GM13976 (cell line): ENCODE measurements at regions not wholly inside any gene's neighbourhood (a gene's known extent, or its start where the extent isn't known, plus 50 kb on each side); places are given as distances from the start of the nearest gene placed in this dataset.

ENCODE experiments used
- DNase-seq: peaks from one replicate; pipeline ENCODE4 v3.0.0; 2012; ENCODE audit warnings: low spot score
- in situ Hi-C: fragments of 300-500 bp; cut with MboI; formaldehyde crosslinking; loops from one replicate; pipeline ENCODE4 v1.12.0; 2022; ENCODE audit warnings: low sequenced_read_pairs, mixed read lengths, inconsistent platforms; ENCODE audit not compliant: unreplicated experiment
- TF ChIP-seq, protein P1 (sequence below): IDR thresholded peaks from 2 replicates; pipeline ENCODE4 v1.5.1; 2012; ENCODE audit warnings: borderline replicate concordance, mild to moderate bottlenecking; ENCODE audit not compliant: insufficient read depth; ENCODE audit errors: extremely low read depth, missing control alignments, control extremely low read depth

DNA sequence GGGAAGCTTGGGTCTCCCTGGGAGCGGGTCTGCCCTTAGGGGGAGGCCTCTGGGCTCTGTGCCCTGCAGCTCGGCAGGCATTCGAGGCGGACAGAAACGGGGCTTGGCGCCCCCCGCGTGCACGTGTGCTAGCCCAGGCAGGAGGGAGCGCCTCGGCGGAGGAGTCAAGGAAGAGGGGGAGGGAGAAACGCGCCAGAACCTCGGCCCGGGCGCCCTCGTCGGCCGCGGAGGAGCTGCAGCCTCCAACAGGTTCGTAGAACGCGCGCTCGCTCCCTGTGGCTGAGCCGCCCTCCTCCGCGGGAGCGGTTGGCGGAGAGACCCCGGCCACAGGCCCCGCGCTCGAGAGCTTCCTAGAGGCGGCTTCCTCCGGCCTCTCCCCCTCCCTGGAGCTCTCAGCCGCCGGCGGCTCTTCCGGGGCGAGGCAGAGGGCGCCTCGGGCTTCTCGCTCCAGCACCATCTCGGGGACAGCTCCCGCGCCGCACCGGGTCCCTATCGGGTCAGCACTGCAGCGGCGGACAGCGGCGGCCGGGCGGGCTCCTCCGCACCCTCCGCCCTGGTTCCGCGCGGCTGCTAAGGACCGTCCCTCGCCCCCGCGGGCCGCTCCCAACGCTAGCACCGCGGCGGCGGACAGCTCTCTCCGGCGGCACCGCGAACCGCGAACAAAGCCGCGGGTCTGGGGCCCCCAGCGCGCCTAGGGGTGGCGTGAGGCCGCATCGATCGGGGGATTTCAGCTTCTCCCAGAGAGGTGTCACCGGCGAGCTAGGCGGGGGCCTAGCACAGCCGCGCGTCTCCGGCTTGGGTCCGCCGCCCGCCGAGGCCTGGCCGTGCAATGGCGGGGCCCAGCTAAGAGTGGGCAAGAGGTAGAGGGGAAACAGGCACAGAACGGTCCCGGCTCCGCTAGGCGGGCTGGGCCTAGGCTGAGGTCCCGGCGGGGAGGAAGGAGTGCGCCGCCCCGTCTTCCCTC lies 74.6 kb upstream of the CPLX2 start:
- TF ChIP-seq, protein P1, sequence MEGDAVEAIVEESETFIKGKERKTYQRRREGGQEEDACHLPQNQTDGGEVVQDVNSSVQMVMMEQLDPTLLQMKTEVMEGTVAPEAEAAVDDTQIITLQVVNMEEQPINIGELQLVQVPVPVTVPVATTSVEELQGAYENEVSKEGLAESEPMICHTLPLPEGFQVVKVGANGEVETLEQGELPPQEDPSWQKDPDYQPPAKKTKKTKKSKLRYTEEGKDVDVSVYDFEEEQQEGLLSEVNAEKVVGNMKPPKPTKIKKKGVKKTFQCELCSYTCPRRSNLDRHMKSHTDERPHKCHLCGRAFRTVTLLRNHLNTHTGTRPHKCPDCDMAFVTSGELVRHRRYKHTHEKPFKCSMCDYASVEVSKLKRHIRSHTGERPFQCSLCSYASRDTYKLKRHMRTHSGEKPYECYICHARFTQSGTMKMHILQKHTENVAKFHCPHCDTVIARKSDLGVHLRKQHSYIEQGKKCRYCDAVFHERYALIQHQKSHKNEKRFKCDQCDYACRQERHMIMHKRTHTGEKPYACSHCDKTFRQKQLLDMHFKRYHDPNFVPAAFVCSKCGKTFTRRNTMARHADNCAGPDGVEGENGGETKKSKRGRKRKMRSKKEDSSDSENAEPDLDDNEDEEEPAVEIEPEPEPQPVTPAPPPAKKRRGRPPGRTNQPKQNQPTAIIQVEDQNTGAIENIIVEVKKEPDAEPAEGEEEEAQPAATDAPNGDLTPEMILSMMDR, result no peak
- DNase-seq, result peak; percentile 87
- in situ Hi-C loops, result no loop called here

- TF ChIP-seq, protein P1, result no peak
- in situ Hi-C loops, result no loop called here
- DNase-seq, result no peak
Observed at GRCh38 chr5:175797521-175798038, 73.8 kb upstream of the CPLX2 start.

DNA sequence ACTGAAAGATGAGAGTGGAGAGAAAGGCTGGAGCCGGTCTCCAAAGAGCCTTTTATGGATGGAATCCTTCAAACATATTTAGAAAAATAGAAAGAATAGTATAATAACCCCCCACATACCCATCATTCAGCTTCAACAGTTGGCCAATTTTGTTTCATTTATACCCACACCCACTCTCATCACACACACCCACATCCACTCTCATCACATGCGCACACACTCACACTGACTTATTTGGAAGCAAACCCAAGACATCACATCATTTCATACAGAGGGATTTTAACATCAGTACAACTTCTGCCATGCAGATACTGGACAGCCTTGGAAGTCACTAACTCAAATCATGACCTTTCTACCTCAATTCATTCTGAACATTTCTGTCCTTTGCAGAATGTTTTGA lies 72.8 kb upstream of the CPLX2 start:
- no peak for DNase-seq
- TF ChIP-seq, protein P1, result no peak
- in situ Hi-C loops, result no loop called here

DNA sequence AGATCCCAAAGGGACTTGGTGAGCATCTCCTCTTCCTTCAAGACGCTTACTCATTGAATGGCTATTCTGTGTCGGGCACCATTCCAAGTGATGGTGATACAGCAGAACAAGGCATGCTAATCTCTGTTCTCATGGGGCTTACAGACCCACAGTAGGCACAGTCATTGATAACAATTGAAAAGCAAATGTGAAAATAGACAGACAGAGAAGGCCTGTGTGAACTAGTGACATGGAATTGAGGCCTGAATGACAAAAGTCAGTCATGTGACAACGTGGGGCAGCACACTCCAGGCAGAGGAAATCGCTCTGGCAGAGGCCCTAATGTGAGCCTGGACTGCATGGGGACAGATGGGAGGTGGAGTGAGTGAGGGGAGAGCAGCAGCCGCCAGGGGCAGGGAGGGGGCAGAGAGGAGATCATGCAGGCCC lies 70.7 kb upstream of the CPLX2 start:
- in situ Hi-C loops, result no loop called here
- DNase-seq, result no peak
- TF ChIP-seq, protein P1, result no peak

- in situ Hi-C loops, result no loop called here
- DNase-seq, result no peak
- TF ChIP-seq, protein P1, result no peak
Observed at GRCh38 chr5:175802361-175802760, 69.0 kb upstream of the CPLX2 start.

DNA sequence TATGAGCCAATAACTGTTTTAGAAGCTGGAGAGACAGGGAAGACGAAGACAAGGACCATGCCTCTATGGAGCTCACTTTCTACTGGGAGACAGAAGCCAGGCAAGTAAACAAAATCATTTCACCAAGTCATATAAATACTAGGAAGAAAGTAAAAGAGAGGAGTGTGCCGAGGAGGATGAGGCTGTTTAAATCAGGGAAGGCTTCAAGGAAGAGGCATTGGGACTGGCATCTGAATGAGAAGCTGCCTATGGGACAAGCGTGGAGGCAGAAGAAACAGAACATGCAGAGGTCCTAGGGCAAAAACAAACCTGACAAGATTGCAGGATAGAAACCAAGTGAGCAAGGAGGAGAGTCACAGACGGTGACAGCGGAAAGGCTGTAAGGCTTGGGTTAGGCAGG lies 68.1 kb upstream of the CPLX2 start:
- DNase-seq, result no peak
- in situ Hi-C loops, result no loop called here
- TF ChIP-seq, protein P1, result no peak
